B cell (primary cell): ENCODE measurements at regions not wholly inside any gene's neighbourhood (a gene's known extent, or its start where the extent isn't known, plus 50 kb on each side); places are given as distances from the start of the nearest gene placed in this dataset.

Experiments
- EZH2 ChIP-seq: IDR thresholded peaks from 2 replicates; pipeline ENCODE4 v1.6.1; 2012; ENCODE audit warnings: borderline replicate concordance, low read depth, mild to moderate bottlenecking, moderate library complexity, low read length; ENCODE audit not compliant: insufficient read depth, poor library complexity, severe bottlenecking
- TF ChIP-seq, protein P1 (sequence below): fragments of 200-600 bp; IDR thresholded peaks from one replicate; pipeline ENCODE4 v1.8.0; 2022; ENCODE audit warnings: antibody characterized with exemption, mild to moderate bottlenecking

DNA sequence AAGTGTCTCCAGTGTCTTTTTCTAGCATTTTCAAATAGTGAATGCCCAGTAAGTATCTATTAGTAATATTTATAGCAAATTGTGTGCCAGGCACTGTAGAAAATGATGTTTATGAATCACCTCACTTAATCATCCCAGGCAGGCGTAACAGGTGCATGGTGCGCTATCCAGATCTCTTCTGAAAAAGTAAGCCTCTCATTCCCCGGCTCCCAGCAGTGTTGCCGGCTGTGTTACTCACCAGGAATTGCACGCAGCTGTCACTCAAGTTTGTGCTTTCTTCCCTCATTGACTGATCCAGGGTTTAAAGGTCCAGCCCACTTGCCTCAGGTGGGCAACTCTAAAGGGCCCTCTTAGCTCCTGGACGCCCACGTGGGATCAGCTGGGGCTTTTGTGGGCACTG lies 173.8 kb upstream of the RASSF8 start:
- TF ChIP-seq, protein P1, sequence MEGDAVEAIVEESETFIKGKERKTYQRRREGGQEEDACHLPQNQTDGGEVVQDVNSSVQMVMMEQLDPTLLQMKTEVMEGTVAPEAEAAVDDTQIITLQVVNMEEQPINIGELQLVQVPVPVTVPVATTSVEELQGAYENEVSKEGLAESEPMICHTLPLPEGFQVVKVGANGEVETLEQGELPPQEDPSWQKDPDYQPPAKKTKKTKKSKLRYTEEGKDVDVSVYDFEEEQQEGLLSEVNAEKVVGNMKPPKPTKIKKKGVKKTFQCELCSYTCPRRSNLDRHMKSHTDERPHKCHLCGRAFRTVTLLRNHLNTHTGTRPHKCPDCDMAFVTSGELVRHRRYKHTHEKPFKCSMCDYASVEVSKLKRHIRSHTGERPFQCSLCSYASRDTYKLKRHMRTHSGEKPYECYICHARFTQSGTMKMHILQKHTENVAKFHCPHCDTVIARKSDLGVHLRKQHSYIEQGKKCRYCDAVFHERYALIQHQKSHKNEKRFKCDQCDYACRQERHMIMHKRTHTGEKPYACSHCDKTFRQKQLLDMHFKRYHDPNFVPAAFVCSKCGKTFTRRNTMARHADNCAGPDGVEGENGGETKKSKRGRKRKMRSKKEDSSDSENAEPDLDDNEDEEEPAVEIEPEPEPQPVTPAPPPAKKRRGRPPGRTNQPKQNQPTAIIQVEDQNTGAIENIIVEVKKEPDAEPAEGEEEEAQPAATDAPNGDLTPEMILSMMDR: no peak
- no peak for TF ChIP-seq EZH2
